HG03432 (cell line): ENCODE measurements at regions not wholly inside any gene's neighbourhood (a gene's known extent, or its start where the extent isn't known, plus 50 kb on each side); places are given as distances from the start of the nearest gene placed in this dataset.

ENCODE experiments used
- ATAC-seq: cut with Tn5 transposase; IDR thresholded peaks from one replicate; pipeline ENCODE4 v1.9.1; 2021; ENCODE audit warnings: mild to moderate bottlenecking, moderate library complexity; ENCODE audit not compliant: unreplicated experiment

GRCh38 chr7:17155529-17155928 lies 142.9 kb upstream of the AHR start:
- no peak for ATAC-seq

DNA sequence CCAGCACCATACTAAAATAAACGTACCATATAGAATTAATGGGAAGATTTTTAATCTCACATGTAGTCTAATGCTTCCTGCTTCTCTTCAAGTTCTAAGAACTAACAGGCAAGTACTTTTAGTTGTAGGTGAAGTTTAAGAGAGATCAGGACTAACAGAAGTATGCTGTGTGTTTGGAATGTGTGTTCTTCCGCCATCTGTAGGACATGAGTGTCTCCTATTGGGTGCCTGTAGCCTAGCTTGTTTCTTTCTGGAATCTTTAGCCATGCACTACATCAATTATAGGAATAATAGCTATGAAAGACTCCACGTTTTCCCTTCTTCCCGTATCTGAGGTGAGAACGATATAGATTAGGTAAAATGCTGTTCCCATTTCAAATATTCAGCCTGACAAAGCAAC lies 140.2 kb upstream of the AHR start:
- ATAC-seq = no peak

- peak; percentile 92 for ATAC-seq
Measured at GRCh38 chr7:17159500-17160037, 138.9 kb upstream of the AHR start.

DNA sequence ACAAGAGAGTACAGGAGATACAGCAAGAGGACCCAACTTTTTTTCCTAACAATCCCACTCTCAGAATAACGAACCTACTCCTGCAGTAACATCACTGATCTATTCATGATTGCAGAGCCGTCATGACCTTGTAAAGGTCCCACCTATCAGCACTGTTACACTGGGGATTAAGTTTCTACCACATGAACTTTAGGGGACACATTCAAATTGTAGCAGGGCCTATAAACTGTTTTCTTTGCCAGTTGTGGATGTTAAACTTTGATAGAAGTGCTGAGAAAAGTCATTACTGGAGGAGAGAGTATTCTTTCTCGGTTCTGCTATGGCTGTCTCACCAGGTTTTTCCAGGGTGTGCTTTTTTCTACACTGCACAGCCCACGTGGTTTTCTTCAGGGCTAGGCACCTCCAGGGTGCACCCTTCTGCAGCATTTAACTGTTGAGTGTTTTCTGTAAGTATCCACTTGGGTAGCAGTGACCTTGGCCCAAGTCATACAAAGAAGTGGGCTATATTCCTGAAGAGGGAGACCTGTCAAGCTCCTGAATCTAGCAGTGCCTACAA lies 131.6 kb upstream of the AHR start:
- peak; percentile 88 for ATAC-seq

- ATAC-seq = no peak
Measured at GRCh38 chr7:17168416-17168815, 130.0 kb upstream of the AHR start.

- ATAC-seq = no peak
Measured at GRCh38 chr7:17171427-17171826, 127.0 kb upstream of the AHR start.

DNA sequence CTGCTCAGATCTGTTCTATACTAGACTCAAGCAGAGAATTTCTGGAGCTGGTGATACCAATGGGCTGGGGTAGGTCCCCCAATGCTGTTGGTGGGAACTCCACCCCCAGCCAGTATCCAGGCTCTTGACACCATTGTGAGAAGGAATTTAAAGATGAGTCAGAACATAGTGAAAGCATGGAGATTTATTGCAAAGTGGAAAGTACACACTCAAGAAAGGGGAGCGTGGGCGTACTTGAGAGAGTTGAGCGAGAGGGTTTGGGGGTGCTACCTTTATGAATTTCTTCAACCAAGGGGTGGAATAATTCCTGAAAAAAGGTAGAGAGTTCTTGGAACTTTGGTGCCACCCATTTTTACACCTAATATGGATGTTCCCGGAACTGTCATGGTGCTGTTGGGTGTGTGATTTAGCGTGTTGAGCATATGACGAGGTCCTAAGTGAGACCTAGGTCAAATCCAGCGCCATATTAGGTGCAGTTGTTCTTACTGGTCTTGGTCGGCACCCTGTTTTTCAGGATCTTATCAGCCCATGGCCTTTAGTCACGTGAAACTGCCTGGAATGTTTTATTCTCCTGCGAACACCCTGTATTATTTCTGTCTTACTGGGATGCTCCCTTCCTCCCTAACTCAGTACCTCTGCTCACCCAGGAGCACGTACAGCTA lies 122.0 kb upstream of the AHR start:
- ATAC-seq = no peak

DNA sequence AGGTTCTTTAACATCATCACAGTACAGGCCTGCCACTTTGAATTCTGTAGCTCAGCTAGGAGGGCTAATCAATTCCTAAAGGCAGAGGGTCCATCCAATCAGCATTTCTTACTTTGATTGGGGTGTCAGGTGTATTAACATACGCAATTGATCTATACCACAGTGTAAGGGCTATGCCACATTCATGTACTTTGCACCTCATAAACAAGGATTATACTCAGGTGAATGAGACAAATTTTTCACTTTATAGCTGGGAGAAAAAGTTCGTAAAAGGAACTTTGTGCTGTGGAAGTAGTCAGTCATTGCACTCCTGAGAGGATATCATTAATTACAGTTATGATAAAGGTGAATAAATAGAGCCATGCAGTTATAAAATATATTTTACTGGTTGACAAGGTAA lies 119.9 kb upstream of the AHR start:
- ATAC-seq = no peak

- no peak for ATAC-seq
Measured at GRCh38 chr7:17181482-17181881, 117.0 kb upstream of the AHR start.

GRCh38 chr7:17183630-17184328 lies 114.7 kb upstream of the AHR start:
- ATAC-seq = no peak

- peak; percentile 41 for ATAC-seq
Measured at GRCh38 chr7:17184805-17185689, 113.4 kb upstream of the AHR start.

- ATAC-seq = peak; percentile 100
Measured at GRCh38 chr7:17185690-17186070, 112.8 kb upstream of the AHR start.

DNA sequence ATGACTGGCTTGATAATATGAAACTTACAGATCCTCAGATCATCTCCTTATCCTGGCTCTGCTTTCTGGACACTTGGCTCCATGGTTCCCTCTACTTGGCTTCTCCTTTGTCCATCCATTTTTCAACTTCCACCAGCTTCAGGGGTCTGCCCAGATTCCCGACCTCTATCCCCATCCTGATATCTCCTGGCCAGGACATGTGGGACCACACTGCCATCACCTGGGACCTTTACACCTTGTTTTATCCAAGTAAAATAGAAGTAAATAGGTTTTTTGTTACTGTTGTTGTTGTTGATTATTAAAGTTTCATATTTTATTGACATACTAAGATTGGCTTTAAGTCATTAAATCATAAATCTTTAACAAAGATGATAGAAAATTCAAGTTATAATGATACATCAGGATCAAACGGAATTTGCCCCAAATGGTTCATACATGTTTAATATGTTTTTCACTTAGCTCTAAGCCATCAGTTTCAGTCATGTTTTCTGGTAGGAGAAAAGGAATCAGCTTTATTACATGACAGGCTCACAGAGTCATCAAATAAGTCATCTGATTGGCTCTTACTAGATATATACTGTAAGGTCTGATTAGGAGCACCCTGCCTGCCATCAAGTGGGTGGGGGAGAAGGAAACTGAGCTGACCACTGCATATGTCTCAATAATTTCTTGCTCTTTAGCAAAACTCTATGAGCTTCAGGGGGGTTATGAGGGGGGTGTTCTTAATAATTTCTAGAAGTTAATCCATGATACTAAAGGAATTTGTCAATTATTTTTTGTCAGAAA lies 111.5 kb upstream of the AHR start:
- no peak for ATAC-seq

DNA sequence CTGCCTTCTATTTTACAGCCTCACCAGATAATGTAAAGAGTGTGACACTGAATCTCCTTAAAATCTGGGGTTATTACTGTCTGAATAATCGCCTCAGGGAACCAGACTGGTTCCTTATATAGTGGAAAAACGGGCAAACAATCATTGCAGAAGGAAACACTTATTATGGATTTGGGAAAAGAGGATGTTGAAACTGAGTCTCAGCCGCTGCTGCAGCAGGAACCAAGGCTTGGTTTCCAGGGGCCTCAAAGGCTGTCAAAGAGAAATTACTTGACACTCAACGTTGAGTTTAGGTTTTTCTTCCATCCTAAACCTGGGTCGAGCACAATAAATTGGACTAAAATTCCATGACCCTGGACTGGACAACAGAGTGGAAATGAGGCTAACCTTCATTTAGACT lies 103.8 kb upstream of the AHR start:
- ATAC-seq = no peak

- ATAC-seq = peak; percentile 94
Measured at GRCh38 chr7:17195576-17195975, 102.9 kb upstream of the AHR start.

- ATAC-seq = no peak
Measured at GRCh38 chr7:17205910-17206309, 92.5 kb upstream of the AHR start.

DNA sequence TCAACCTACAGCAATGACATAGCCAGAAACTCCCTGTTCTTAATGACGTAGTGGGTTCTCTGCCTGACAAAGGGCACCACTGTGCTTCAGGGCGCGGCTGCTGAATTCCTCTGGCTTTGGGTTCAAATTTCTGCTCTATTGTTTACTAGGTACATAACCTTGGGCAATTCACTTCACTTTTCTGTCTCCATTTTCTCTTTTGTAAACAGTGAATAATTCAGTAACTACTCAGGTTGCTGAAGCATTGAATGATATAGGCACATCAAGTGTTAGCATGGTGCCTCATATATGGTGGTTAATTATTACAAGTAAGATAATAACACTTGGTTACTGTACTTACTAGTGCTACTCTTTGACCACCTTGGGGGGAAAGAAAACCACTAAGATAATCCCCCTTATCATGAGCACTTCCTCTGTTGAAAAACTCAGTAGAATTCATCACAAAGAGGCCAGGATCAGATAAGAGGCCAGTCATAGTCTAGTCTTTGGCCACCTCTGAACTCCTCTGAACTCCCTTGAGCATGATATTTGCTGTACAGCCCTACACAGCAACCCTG lies 92.0 kb upstream of the AHR start:
- ATAC-seq = no peak

DNA sequence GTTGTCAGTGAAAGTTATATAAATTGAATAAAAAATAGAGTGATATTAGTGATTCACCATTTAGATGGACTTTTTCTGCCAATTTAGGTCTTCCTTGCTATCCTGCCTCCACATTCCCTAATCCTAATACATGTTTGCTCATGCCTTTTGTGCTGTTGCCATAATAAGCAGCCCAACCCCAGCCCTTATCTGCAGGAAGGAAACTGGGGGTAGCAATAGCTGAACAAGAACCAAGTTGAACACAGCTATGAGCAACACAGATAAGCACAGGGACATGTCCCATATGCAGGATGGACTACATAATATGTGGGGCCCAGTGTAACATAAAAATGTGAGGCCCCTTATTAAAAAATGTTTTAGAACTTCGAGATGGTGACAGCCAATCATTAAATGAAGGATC lies 91.2 kb upstream of the AHR start:
- no peak for ATAC-seq

GRCh38 chr7:17209101-17209500 lies 89.4 kb upstream of the AHR start:
- no peak for ATAC-seq

- ATAC-seq = no peak
Measured at GRCh38 chr7:17211307-17211836, 87.1 kb upstream of the AHR start.
